SK-N-SH treated with all-trans-retinoic acid at 6 μM for 48 hours (cell line): ENCODE measurements at regions not wholly inside any gene's neighbourhood (a gene's known extent, or its start where the extent isn't known, plus 50 kb on each side); places are given as distances from the start of the nearest gene placed in this dataset.
"Not testable (repeated sequence)": the region's sequence is repeated elsewhere in the genome, so short reads cannot be mapped to it uniquely, and the experiment has no call there.

ENCODE experiments used
- ARNTL ChIP-seq: fragments of 450-650 bp; formaldehyde crosslinking; IDR thresholded peaks from 2 replicates; pipeline ENCODE4 v1.5.0; 2020; ENCODE audit warnings: low read depth, mild to moderate bottlenecking, moderate library complexity, borderline replicate concordance
- BACH2 ChIP-seq: fragments of 250-450 bp; sonication (Bioruptor Pico); IDR thresholded peaks from 2 replicates; pipeline ENCODE4 v1.9.0; 2021; ENCODE audit warnings: mild to moderate bottlenecking, borderline replicate concordance
- GLIS3 ChIP-seq: fragments of 250-450 bp; sonication (Bioruptor Pico); IDR thresholded peaks from 2 replicates; pipeline ENCODE4 v1.5.0; 2020; ENCODE audit warnings: mild to moderate bottlenecking, moderate library complexity
- ISL1 ChIP-seq: fragments of 250-450 bp; sonication (Bioruptor Pico); IDR thresholded peaks from 2 replicates; pipeline ENCODE4 v2.1.2; 2022; ENCODE audit warnings: mild to moderate bottlenecking, moderate library complexity
- OSR1 ChIP-seq: fragments of 250-450 bp; sonication (Bioruptor Pico); IDR thresholded peaks from 2 replicates; pipeline ENCODE4 v1.8.0; 2022; ENCODE audit warnings: moderate library complexity, mild to moderate bottlenecking, inconsistent platforms
- PPARA ChIP-seq: fragments of 250-450 bp; sonication (Bioruptor Pico); IDR thresholded peaks from 2 replicates; pipeline ENCODE4 v1.5.0; 2020; ENCODE audit warnings: mild to moderate bottlenecking, borderline replicate concordance
- SNAI2 ChIP-seq: fragments of 250-450 bp; sonication (Bioruptor Pico); IDR thresholded peaks from 2 replicates; pipeline ENCODE4 v1.5.0; 2020; ENCODE audit warnings: mild to moderate bottlenecking, moderate library complexity
- TCF4 ChIP-seq: fragments of 250-450 bp; sonication (Bioruptor Pico); IDR thresholded peaks from 2 replicates; pipeline ENCODE4 v1.8.0; 2021; ENCODE audit warnings: mild to moderate bottlenecking, moderate library complexity, borderline replicate concordance
- ZC3H10 ChIP-seq: fragments of 250-450 bp; sonication (Bioruptor Pico); IDR thresholded peaks from 2 replicates; pipeline ENCODE4 v1.5.1; 2021; ENCODE audit warnings: mild to moderate bottlenecking, moderate library complexity
- ZFP30 ChIP-seq: fragments of 450-650 bp; formaldehyde crosslinking; IDR thresholded peaks from 2 replicates; pipeline ENCODE4 v1.5.0; 2022; ENCODE audit warnings: mild to moderate bottlenecking, moderate library complexity
- ZNF565 ChIP-seq: fragments of 450-650 bp; formaldehyde crosslinking; conservative IDR thresholded peaks from 2 replicates; pipeline ENCODE4 v1.5.0; 2020; ENCODE audit warnings: low read depth, mild to moderate bottlenecking, moderate library complexity
- ZNF70 ChIP-seq: fragments of 450-650 bp; formaldehyde crosslinking; IDR thresholded peaks from 2 replicates; pipeline ENCODE4 v1.5.0; 2020; ENCODE audit warnings: mild to moderate bottlenecking, moderate library complexity
- TF ChIP-seq, protein P1 (sequence below): fragments of 250-450 bp; sonication (Bioruptor Pico); IDR thresholded peaks from 2 replicates; pipeline ENCODE4 v1.8.0; 2020; ENCODE audit warnings: mild to moderate bottlenecking, moderate library complexity, borderline replicate concordance
- TF ChIP-seq, protein P2 (sequence below): fragments of 250-450 bp; sonication (Bioruptor Pico); IDR thresholded peaks from 2 replicates; pipeline ENCODE4 v1.5.1; 2020; ENCODE audit warnings: low read depth, mild to moderate bottlenecking, moderate library complexity

DNA sequence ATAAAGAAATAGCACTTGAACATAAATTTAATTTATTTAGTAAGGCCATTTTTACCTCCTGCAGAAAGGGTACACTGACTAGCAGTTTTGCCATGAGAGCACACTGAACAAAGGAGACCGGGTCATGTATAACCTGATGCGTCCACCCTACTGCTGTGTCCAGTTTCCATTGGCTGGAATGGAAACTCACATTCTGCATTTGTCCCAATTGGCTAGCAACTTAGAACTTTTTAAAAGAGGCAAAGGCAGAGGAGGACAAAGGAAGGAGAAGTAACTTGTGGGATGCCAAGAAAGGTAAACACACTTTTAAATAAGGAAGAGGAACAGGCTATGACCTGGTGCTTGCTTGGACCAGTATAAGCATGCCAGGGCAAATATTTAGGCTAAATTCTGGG is 2140.7 kb downstream of the TP53TG3F start:
- not testable (repeated sequence) for TF ChIP-seq ARNTL; ZNF70; TCF4; ZFP30 (CRISPR knock-in tag); ZNF565; ZC3H10 (CRISPR knock-in tag); OSR1 (CRISPR knock-in tag); SNAI2 (CRISPR knock-in tag); PPARA (CRISPR knock-in tag); BACH2 (CRISPR knock-in tag); GLIS3 (CRISPR knock-in tag); ISL1 (CRISPR knock-in tag)
- TF ChIP-seq, protein P1, sequence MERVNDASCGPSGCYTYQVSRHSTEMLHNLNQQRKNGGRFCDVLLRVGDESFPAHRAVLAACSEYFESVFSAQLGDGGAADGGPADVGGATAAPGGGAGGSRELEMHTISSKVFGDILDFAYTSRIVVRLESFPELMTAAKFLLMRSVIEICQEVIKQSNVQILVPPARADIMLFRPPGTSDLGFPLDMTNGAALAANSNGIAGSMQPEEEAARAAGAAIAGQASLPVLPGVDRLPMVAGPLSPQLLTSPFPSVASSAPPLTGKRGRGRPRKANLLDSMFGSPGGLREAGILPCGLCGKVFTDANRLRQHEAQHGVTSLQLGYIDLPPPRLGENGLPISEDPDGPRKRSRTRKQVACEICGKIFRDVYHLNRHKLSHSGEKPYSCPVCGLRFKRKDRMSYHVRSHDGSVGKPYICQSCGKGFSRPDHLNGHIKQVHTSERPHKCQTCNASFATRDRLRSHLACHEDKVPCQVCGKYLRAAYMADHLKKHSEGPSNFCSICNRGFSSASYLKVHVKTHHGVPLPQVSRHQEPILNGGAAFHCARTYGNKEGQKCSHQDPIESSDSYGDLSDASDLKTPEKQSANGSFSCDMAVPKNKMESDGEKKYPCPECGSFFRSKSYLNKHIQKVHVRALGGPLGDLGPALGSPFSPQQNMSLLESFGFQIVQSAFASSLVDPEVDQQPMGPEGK (CRISPR knock-in tag) = not testable (repeated sequence)
- TF ChIP-seq, protein P2, sequence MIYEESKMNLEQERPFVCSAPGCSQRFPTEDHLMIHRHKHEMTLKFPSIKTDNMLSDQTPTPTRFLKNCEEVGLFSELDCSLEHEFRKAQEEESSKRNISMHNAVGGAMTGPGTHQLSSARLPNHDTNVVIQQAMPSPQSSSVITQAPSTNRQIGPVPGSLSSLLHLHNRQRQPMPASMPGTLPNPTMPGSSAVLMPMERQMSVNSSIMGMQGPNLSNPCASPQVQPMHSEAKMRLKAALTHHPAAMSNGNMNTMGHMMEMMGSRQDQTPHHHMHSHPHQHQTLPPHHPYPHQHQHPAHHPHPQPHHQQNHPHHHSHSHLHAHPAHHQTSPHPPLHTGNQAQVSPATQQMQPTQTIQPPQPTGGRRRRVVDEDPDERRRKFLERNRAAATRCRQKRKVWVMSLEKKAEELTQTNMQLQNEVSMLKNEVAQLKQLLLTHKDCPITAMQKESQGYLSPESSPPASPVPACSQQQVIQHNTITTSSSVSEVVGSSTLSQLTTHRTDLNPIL (CRISPR knock-in tag) = not testable (repeated sequence)
